ENCODE measurements at regions not wholly inside any gene's neighbourhood (a gene's known extent, or its start where the extent isn't known, plus 50 kb on each side); places are given as distances from the start of the nearest gene placed in this dataset.

- TF ChIP-seq POLR2AphosphoS5 (IDR thresholded peaks at IDR 0.05; ENCODE audit: low read length) (no peak), ATF2 (IDR thresholded peaks at IDR 0.05; ENCODE audit: low read length) (no peak), FOXM1 (IDR thresholded peaks at IDR 0.05; ENCODE audit: low read depth, low read length) (no peak), SREBF2 (IDR thresholded peaks at IDR 0.05; ENCODE audit: low read length) (no peak), JUNB (IDR thresholded peaks at IDR 0.05) (no peak), RUNX3 (IDR thresholded peaks at IDR 0.05; ENCODE audit: low read length) (no peak), MLLT1 (IDR thresholded peaks at IDR 0.05) (no peak), JUND (IDR thresholded peaks at IDR 0.05; ENCODE audit: low read depth, low read length) (no peak), POLR2A (IDR thresholded peaks at IDR 0.05; ENCODE audit: low read depth, low read length) (no peak), PRDM15 (CRISPR knock-in tag; IDR thresholded peaks at IDR 0.05) (no peak), RELB (IDR thresholded peaks at IDR 0.05; ENCODE audit: low read depth) (no peak), EP300 (IDR thresholded peaks at IDR 0.05; ENCODE audit: borderline replicate concordance in 1 of 2, control insufficient read depth in 1 of 2, low read depth in 2 of 2, low read length in 2 of 2) (no peak), RAD21 (IDR thresholded peaks at IDR 0.05; ENCODE audit: insufficient read depth, low read depth, low read length) (no peak), CHD1 (IDR thresholded peaks at IDR 0.05; ENCODE audit: low read depth, low read length) (no peak)
These were observed 826.3 kb downstream of the BCL11A start for GRCh38 chr2:59727121-59727590.

Measured in GM12878 (cell line).